ENCODE measurements at regions not wholly inside any gene's neighbourhood (a gene's known extent, or its start where the extent isn't known, plus 50 kb on each side); places are given as distances from the start of the nearest gene placed in this dataset.
"Not testable (repeated sequence)": the region's sequence is repeated elsewhere in the genome, so short reads cannot be mapped to it uniquely, and the experiment has no call there.

GRCh38 chr5:121478636-121479035 is 373.0 kb upstream of the FTMT start:
- Histone ChIP-seq H3K4me1 (peaks cover 14% of the 10 kb centered on the region), H3K27me3 (no peaks in the 10 kb centered on the region), H3K79me2 (ENCODE audit: low read depth) (no peaks in the 10 kb centered on the region), H3F3A (ENCODE audit: low read depth) (no peaks in the 10 kb centered on the region), H4K20me1 (ENCODE audit: low read depth) (no peaks in the 10 kb centered on the region), H3K36me3 (no peaks in the 10 kb centered on the region), H3K27ac (no peak overlapping the region), H3K4me3 (no peak overlapping the region), H2AFZ (replicated peaks) (peak overlapping the region; percentile 20), H3K4me2 (no peak overlapping the region), H3K9ac (no peak overlapping the region), H3K9me3 (ENCODE audit: low read depth) (no peaks in the 10 kb centered on the region)
- no peaks in the 10 kb centered on the region for H3K27me3 Mint-ChIP-seq (ENCODE audit: insufficient read depth, low read depth)
- H3K4me1 Mint-ChIP-seq, result no peaks in the 10 kb centered on the region
- no peaks in the 10 kb centered on the region for H3K36me3 Mint-ChIP-seq
- TF ChIP-seq CTCF (IDR thresholded peaks at IDR 0.05) (no peak), EZH2phosphoT487 (IDR thresholded peaks at IDR 0.05) (no peak), EZH2 (IDR thresholded peaks at IDR 0.05) (no peak)
- no peaks in the 10 kb centered on the region for H3K9me3 Mint-ChIP-seq
- H3K4me3 Mint-ChIP-seq, result no peak overlapping the region
- H3K27ac Mint-ChIP-seq, result no peak overlapping the region
- no peak for DNase-seq (ENCODE audit: low spot score)

- Histone ChIP-seq H3K9me3 (ENCODE audit: low read depth) (no peaks in the 10 kb centered on the region), H4K20me1 (ENCODE audit: low read depth) (no peaks in the 10 kb centered on the region), H3K27ac (no peak overlapping the region), H3K4me1 (peaks cover 14% of the 10 kb centered on the region), H3K27me3 (no peaks in the 10 kb centered on the region), H2AFZ (replicated peaks) (no peak overlapping the region), H3F3A (ENCODE audit: low read depth) (no peaks in the 10 kb centered on the region), H3K4me3 (no peak overlapping the region), H3K9ac (no peak overlapping the region), H3K36me3 (no peaks in the 10 kb centered on the region), H3K79me2 (ENCODE audit: low read depth) (no peaks in the 10 kb centered on the region), H3K4me2 (no peak overlapping the region)
- H3K36me3 Mint-ChIP-seq, result no peaks in the 10 kb centered on the region
- H3K9me3 Mint-ChIP-seq, result no peaks in the 10 kb centered on the region
- DNase-seq (ENCODE audit: low spot score), result no peak
- H3K4me3 Mint-ChIP-seq, result no peak overlapping the region
- no peak overlapping the region for H3K27ac Mint-ChIP-seq
- no peaks in the 10 kb centered on the region for H3K4me1 Mint-ChIP-seq
- no peak for TF ChIP-seq EZH2 (IDR thresholded peaks at IDR 0.05)
- no peak for TF ChIP-seq CTCF (IDR thresholded peaks at IDR 0.05)
- no peak for TF ChIP-seq EZH2phosphoT487 (IDR thresholded peaks at IDR 0.05)
- no peaks in the 10 kb centered on the region for H3K27me3 Mint-ChIP-seq (ENCODE audit: insufficient read depth, low read depth)
Measured at GRCh38 chr5:121479337-121479736, 372.3 kb upstream of the FTMT start.

GRCh38 chr5:121485281-121485680 is 366.4 kb upstream of the FTMT start:
- no peaks in the 10 kb centered on the region for H4K20me1 ChIP-seq (ENCODE audit: low read depth)
- H3K27me3 ChIP-seq, result no peaks in the 10 kb centered on the region
- TF ChIP-seq EZH2phosphoT487 (IDR thresholded peaks at IDR 0.05) (no peak), EZH2 (IDR thresholded peaks at IDR 0.05) (no peak), CTCF (IDR thresholded peaks at IDR 0.05) (no peak)
- no peak for DNase-seq (ENCODE audit: low spot score)
- H3K27ac Mint-ChIP-seq, result no peak overlapping the region
- no peak overlapping the region for H3K4me3 ChIP-seq
- no peaks in the 10 kb centered on the region for H3K36me3 ChIP-seq
- H3F3A ChIP-seq (ENCODE audit: low read depth), result no peaks in the 10 kb centered on the region
- H3K36me3 Mint-ChIP-seq, result no peaks in the 10 kb centered on the region
- no peaks in the 10 kb centered on the region for H3K79me2 ChIP-seq (ENCODE audit: low read depth)
- H3K4me1 Mint-ChIP-seq, result no peaks in the 10 kb centered on the region
- no peak overlapping the region for H3K4me3 Mint-ChIP-seq
- H3K4me2 ChIP-seq, result no peak overlapping the region
- H3K9me3 ChIP-seq (ENCODE audit: low read depth), result no peaks in the 10 kb centered on the region
- H3K27ac ChIP-seq, result no peak overlapping the region
- no peaks in the 10 kb centered on the region for H3K27me3 Mint-ChIP-seq (ENCODE audit: insufficient read depth, low read depth)
- no peak overlapping the region for H3K9ac ChIP-seq
- peaks cover 6% of the 10 kb centered on the region for H3K4me1 ChIP-seq
- no peak overlapping the region for H2AFZ ChIP-seq (replicated peaks)
- no peaks in the 10 kb centered on the region for H3K9me3 Mint-ChIP-seq

- not testable (repeated sequence) for H3K9me3 ChIP-seq (ENCODE audit: low read depth); H3K4me1 ChIP-seq; H3K27ac Mint-ChIP-seq
Measured at GRCh38 chr5:121485999-121486398, 365.7 kb upstream of the FTMT start.

More at GRCh38 chr5:121485999-121486398, 365.7 kb upstream of the FTMT start:
- H3K4me1 Mint-ChIP-seq; H4K20me1 ChIP-seq (ENCODE audit: low read depth); H3K27me3 ChIP-seq; H3K9me3 Mint-ChIP-seq; H2AFZ ChIP-seq (replicated peaks); H3K9ac ChIP-seq; H3K4me3 Mint-ChIP-seq; H3K79me2 ChIP-seq (ENCODE audit: low read depth); H3K27me3 Mint-ChIP-seq (ENCODE audit: insufficient read depth, low read depth); H3K27ac ChIP-seq; H3K4me3 ChIP-seq; H3K36me3 ChIP-seq; H3K36me3 Mint-ChIP-seq; H3K4me2 ChIP-seq; DNase-seq (ENCODE audit: low spot score); H3F3A ChIP-seq (ENCODE audit: low read depth): not testable (repeated sequence)

Measured in neural progenitor cell (in vitro differentiated cells).